ENCODE measurements at regions not wholly inside any gene's neighbourhood (a gene's known extent, or its start where the extent isn't known, plus 50 kb on each side); places are given as distances from the start of the nearest gene placed in this dataset.
A peak's percentile ranks its signal among the peaks of the same experiment; 100 is the strongest.

GRCh38 chr17:12554251-12554650 lies 111.4 kb upstream of the MYOCD start:
- no peak for DNase-seq (ENCODE audit: low read depth)
- no peak overlapping the region for H3K4me3 ChIP-seq (ENCODE audit: low read depth, low read length)
- TF ChIP-seq CTCF (IDR thresholded peaks at IDR 0.05; ENCODE audit: control insufficient read depth, extremely low read depth, insufficient read depth): no peak

- DNase-seq (ENCODE audit: low read depth): no peak
- no peak overlapping the region for H3K4me3 ChIP-seq (ENCODE audit: low read depth, low read length)
- TF ChIP-seq CTCF (IDR thresholded peaks at IDR 0.05; ENCODE audit: control insufficient read depth, extremely low read depth, insufficient read depth): no peak
Observed at GRCh38 chr17:12566291-12566690, 99.4 kb upstream of the MYOCD start.

- DNase-seq (ENCODE audit: low read depth): no peak
- no peak for TF ChIP-seq CTCF (IDR thresholded peaks at IDR 0.05; ENCODE audit: control insufficient read depth, extremely low read depth, insufficient read depth)
- H3K4me3 ChIP-seq (ENCODE audit: low read depth, low read length): no peak overlapping the region
Observed at GRCh38 chr17:12567077-12568053, 98.3 kb upstream of the MYOCD start.

GRCh38 chr17:12568358-12569251 lies 97.1 kb upstream of the MYOCD start:
- no peak for TF ChIP-seq CTCF (IDR thresholded peaks at IDR 0.05; ENCODE audit: control insufficient read depth, extremely low read depth, insufficient read depth)
- no peak for DNase-seq (ENCODE audit: low read depth)
- H3K4me3 ChIP-seq (ENCODE audit: low read depth, low read length): no peak overlapping the region

- no peak for DNase-seq (ENCODE audit: low read depth)
- H3K4me3 ChIP-seq (ENCODE audit: low read depth, low read length): no peak overlapping the region
- no peak for TF ChIP-seq CTCF (IDR thresholded peaks at IDR 0.05; ENCODE audit: control insufficient read depth, extremely low read depth, insufficient read depth)
Observed at GRCh38 chr17:12571606-12572005, 94.1 kb upstream of the MYOCD start.

- H3K4me3 ChIP-seq (ENCODE audit: low read depth, low read length): no peak overlapping the region
- TF ChIP-seq CTCF (IDR thresholded peaks at IDR 0.05; ENCODE audit: control insufficient read depth, extremely low read depth, insufficient read depth): no peak
- peak; percentile 66 for DNase-seq (ENCODE audit: low read depth)
Observed at GRCh38 chr17:12574525-12574924, 91.2 kb upstream of the MYOCD start.

Data from LNCaP clone FGC (cell line).